ENCODE measurements at regions not wholly inside any gene's neighbourhood (a gene's known extent, or its start where the extent isn't known, plus 50 kb on each side); places are given as distances from the start of the nearest gene placed in this dataset.

DNA sequence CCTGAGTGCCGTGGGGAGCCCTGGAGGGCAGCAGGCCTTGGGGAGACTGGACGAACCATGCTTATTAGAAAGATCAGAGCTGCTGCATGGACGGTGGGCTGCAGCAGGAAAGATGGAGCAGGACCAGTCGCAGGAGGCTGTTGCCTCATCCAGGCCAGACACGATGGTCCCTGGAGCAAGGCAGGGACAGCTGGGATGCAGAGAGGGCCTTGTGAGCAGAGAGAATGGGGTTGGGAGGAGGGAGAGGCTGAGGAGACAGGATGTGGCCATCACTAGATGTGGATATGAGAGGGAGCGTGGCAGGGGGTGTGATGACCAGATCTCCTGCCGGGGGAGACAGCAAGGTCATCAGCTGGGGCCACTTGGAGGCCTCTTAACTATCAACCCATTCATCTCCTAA, 727.6 kb downstream of the PTPRU start:
- TF ChIP-seq POLR2A (IDR thresholded peaks at IDR 0.05), result no peak
- TF ChIP-seq, protein P1, sequence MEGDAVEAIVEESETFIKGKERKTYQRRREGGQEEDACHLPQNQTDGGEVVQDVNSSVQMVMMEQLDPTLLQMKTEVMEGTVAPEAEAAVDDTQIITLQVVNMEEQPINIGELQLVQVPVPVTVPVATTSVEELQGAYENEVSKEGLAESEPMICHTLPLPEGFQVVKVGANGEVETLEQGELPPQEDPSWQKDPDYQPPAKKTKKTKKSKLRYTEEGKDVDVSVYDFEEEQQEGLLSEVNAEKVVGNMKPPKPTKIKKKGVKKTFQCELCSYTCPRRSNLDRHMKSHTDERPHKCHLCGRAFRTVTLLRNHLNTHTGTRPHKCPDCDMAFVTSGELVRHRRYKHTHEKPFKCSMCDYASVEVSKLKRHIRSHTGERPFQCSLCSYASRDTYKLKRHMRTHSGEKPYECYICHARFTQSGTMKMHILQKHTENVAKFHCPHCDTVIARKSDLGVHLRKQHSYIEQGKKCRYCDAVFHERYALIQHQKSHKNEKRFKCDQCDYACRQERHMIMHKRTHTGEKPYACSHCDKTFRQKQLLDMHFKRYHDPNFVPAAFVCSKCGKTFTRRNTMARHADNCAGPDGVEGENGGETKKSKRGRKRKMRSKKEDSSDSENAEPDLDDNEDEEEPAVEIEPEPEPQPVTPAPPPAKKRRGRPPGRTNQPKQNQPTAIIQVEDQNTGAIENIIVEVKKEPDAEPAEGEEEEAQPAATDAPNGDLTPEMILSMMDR (IDR thresholded peaks at IDR 0.05), result no peak

Measured in thyroid gland (tissue), 4 donors.